HUES64 (cell line): ENCODE measurements at regions not wholly inside any gene's neighbourhood (a gene's known extent, or its start where the extent isn't known, plus 50 kb on each side); places are given as distances from the start of the nearest gene placed in this dataset.

Experiments
- H3K27ac ChIP-seq: 2 replicates; pipeline ENCODE4 v1.7.0; 2013; ENCODE audit warnings: low read depth, low read length, inconsistent platforms
- H3K27me3 ChIP-seq: 2 replicates; pipeline ENCODE4 v1.6.1; 2013; ENCODE audit warnings: mild to moderate bottlenecking, low read length; ENCODE audit not compliant: insufficient read depth
- H3K36me3 ChIP-seq: 2 replicates; pipeline ENCODE4 v1.6.1; 2013; ENCODE audit warnings: mild to moderate bottlenecking, low read length; ENCODE audit not compliant: insufficient read depth
- H3K4me1 ChIP-seq: 2 replicates; pipeline ENCODE4 v1.6.1; 2013; ENCODE audit warnings: mild to moderate bottlenecking, low read length, moderate library complexity; ENCODE audit not compliant: insufficient read depth
- H3K4me3 ChIP-seq: 2 replicates; pipeline ENCODE4 v1.5.1; 2013; ENCODE audit warnings: mild to moderate bottlenecking, low read length, moderate library complexity
- H3K9ac ChIP-seq: 2 replicates; pipeline ENCODE4 v1.6.1; 2013; ENCODE audit warnings: mild to moderate bottlenecking, low read depth, low read length
- H3K9me3 ChIP-seq: 2 replicates; pipeline ENCODE4 v1.6.1; 2013; ENCODE audit warnings: low read depth, low read length; ENCODE audit not compliant: insufficient read depth
- WGBS: fragments of 150-250, 120-280 bp; methylation state at CpG from one replicate; pipeline ENCODE4 v1.1.7; 2013; ENCODE audit warnings: missing lambda C conversion rate; 5-methylcytosine and 5-hydroxymethylcytosine counted together

GRCh38 chr17:36884495-36885152 is 52.7 kb upstream of the LHX1 start:
- H3K27me3 ChIP-seq, result no peaks in the 10 kb centered on the region
- no peaks in the 10 kb centered on the region for H3K9me3 ChIP-seq
- WGBS, result 55% methylated on average over 27 of the region's 27 CpGs
- H3K36me3 ChIP-seq, result no peaks in the 10 kb centered on the region
- no peak overlapping the region for H3K27ac ChIP-seq
- H3K4me1 ChIP-seq, result peaks cover 13% of the 10 kb centered on the region; the same call in 1 of the 2 replicates
- peak overlapping the region; percentile 4; the same call in 1 of the 2 replicates for H3K4me3 ChIP-seq
- no peak overlapping the region for H3K9ac ChIP-seq

GRCh38 chr17:36885153-36885735 is 52.0 kb upstream of the LHX1 start:
- Histone ChIP-seq H3K36me3 (no peaks in the 10 kb centered on the region), H3K9ac (no peak overlapping the region), H3K27ac (no peak overlapping the region), H3K9me3 (no peaks in the 10 kb centered on the region), H3K4me3 (no peak overlapping the region), H3K27me3 (no peaks in the 10 kb centered on the region), H3K4me1 (peaks cover 13% of the 10 kb centered on the region; the same call in 1 of the 2 replicates)
- WGBS, result 79% methylated on average over 18 of the region's 19 CpGs

GRCh38 chr17:36885771-36886377 is 51.4 kb upstream of the LHX1 start:
- H3K4me3 ChIP-seq, result no peak overlapping the region
- no peaks in the 10 kb centered on the region for H3K36me3 ChIP-seq
- no peaks in the 10 kb centered on the region for H3K27me3 ChIP-seq
- H3K4me1 ChIP-seq, result peaks cover 13% of the 10 kb centered on the region; the same call in 1 of the 2 replicates
- H3K9ac ChIP-seq, result no peak overlapping the region
- H3K27ac ChIP-seq, result no peak overlapping the region
- 84% methylated on average over 20 of the region's 21 CpGs for WGBS
- H3K9me3 ChIP-seq, result no peaks in the 10 kb centered on the region
